CD14-positive monocyte (primary cell): ENCODE measurements at regions not wholly inside any gene's neighbourhood (a gene's known extent, or its start where the extent isn't known, plus 50 kb on each side); places are given as distances from the start of the nearest gene placed in this dataset.
"Not testable (repeated sequence)": the region's sequence is repeated elsewhere in the genome, so short reads cannot be mapped to it uniquely, and the experiment has no call there.

Experiments
- DNase-seq, 3 donors: peaks; one replicate each; pipeline ENCODE4 v3.0.0-alpha.2; 2011 to 2022
- H2AFZ ChIP-seq: 2 replicates; pipeline ENCODE4 v1.6.0; 2012; ENCODE audit warnings: mild to moderate bottlenecking, low read depth, low read length, inconsistent platforms; ENCODE audit not compliant: insufficient read depth, poor library complexity, severe bottlenecking
- H3K27ac ChIP-seq, 2 donors: 1 replicate in 1 of 2; 2 replicates in 1 of 2; pipeline ENCODE4 v1.5.1; 2012 to 2013; ENCODE audit warnings: low read length in 2 of 2, control low read depth in 1 of 2, inconsistent platforms in 1 of 2, low read depth in 1 of 2, mild to moderate bottlenecking in 1 of 2
- H3K27me3 ChIP-seq, 2 donors: one replicate each; pipeline versions ENCODE4 v1.6.0 to v1.6.1; 2011 to 2013; ENCODE audit warnings: low read length in 2 of 2; ENCODE audit not compliant: control insufficient read depth in 2 of 2, insufficient read depth in 2 of 2
- H3K36me3 ChIP-seq, 2 donors: replicated peaks in 1 of 2; 1 replicate in 1 of 2; 2 replicates in 1 of 2; pipeline versions ENCODE4 v1.5.1 to v1.6.1; 2012 to 2013; ENCODE audit warnings: low read length in 2 of 2, control low read depth in 1 of 2, inconsistent platforms in 1 of 2, mild to moderate bottlenecking in 1 of 2; ENCODE audit not compliant: insufficient read depth in 2 of 2, control insufficient read depth in 1 of 2
- H3K4me1 ChIP-seq, 2 donors: 1 replicate in 1 of 2; 2 replicates in 1 of 2; pipeline versions ENCODE4 v1.5.1 to v1.6.1; 2012 to 2013; ENCODE audit warnings: low read length in 2 of 2, control low read depth in 1 of 2, inconsistent platforms in 1 of 2, mild to moderate bottlenecking in 1 of 2, moderate library complexity in 1 of 2; ENCODE audit not compliant: insufficient read depth in 2 of 2, control insufficient read depth in 1 of 2
- H3K4me2 ChIP-seq: replicated peaks from 2 replicates; pipeline ENCODE3; 2012; ENCODE audit warnings: low read length, moderate library complexity, mild to moderate bottlenecking; ENCODE audit not compliant: poor library complexity, severe bottlenecking; ENCODE audit errors: extremely low read depth
- H3K4me3 ChIP-seq, 3 experiments: fragments of 200-600 bp in 1 of 3; sonication (generic) in 1 of 3; replicated peaks in 1 of 3; 1 replicate in 2 of 3; 2 replicates in 1 of 3; pipeline ENCODE4 v1.5.1; 2011 to 2013; ENCODE audit warnings: low read length in 3 of 3, mild to moderate bottlenecking in 3 of 3, control low read depth in 2 of 3, low read depth in 2 of 3, inconsistent platforms in 1 of 3, moderate library complexity in 1 of 3
- H3K79me2 ChIP-seq: 2 replicates; pipeline ENCODE4 v1.6.0; 2012; ENCODE audit warnings: mild to moderate bottlenecking, control low read depth, inconsistent platforms, low read length, moderate library complexity; ENCODE audit not compliant: insufficient read depth
- H3K9ac ChIP-seq: 2 replicates; pipeline ENCODE4 v1.6.0; 2017; ENCODE audit warnings: low read length, mild to moderate bottlenecking; ENCODE audit not compliant: insufficient read depth, poor library complexity, severe bottlenecking
- H3K9me3 ChIP-seq, 2 donors: replicated peaks in 1 of 2; 1 replicate in 1 of 2; 2 replicates in 1 of 2; pipeline versions ENCODE4 v1.5.1 to v1.6.1; 2012 to 2013; ENCODE audit warnings: low read length in 2 of 2, control low read depth in 1 of 2; ENCODE audit not compliant: control insufficient read depth in 1 of 2, insufficient read depth in 1 of 2
- H4K20me1 ChIP-seq: 2 replicates; pipeline ENCODE4 v1.6.0; 2012; ENCODE audit warnings: mild to moderate bottlenecking, low read length, control low read depth, moderate library complexity; ENCODE audit not compliant: insufficient read depth
- H3K27ac Mint-ChIP-seq, 7 donors: one replicate each; pipeline ENCODE4 v1.8.0; 2020; ENCODE audit warnings: mild to moderate bottlenecking in 7 of 7, mixed read lengths in 7 of 7, moderate library complexity in 6 of 7, inconsistent platforms in 2 of 7
- H3K27me3 Mint-ChIP-seq, 3 donors: one replicate each; pipeline ENCODE4 v1.8.0; 2021 to 2022; ENCODE audit warnings: low read depth in 3 of 3, mild to moderate bottlenecking in 3 of 3, mixed read lengths in 3 of 3, moderate library complexity in 3 of 3, inconsistent platforms in 1 of 3
- H3K36me3 Mint-ChIP-seq, 2 donors: one replicate each; pipeline ENCODE4 v1.8.0; 2020; ENCODE audit warnings: mixed read lengths in 2 of 2, inconsistent platforms in 1 of 2, mild to moderate bottlenecking in 1 of 2
- H3K4me1 Mint-ChIP-seq: one replicate; pipeline ENCODE4 v1.8.0; 2020; ENCODE audit warnings: mild to moderate bottlenecking, mixed read lengths
- H3K4me3 Mint-ChIP-seq, 2 donors: one replicate each; pipeline ENCODE4 v1.8.0; 2020; ENCODE audit warnings: mild to moderate bottlenecking in 2 of 2, mixed read lengths in 2 of 2, moderate library complexity in 1 of 2
- H3K9me3 Mint-ChIP-seq, 7 donors: one replicate each; pipeline ENCODE4 v1.8.0; 2020 to 2022; ENCODE audit warnings: mixed read lengths in 7 of 7, mild to moderate bottlenecking in 6 of 7, moderate library complexity in 6 of 7, inconsistent platforms in 2 of 7
- CTCF ChIP-seq: fragments of 200-600 bp; IDR thresholded peaks from one replicate; pipeline ENCODE4 v1.8.0; 2022; ENCODE audit warnings: antibody characterized with exemption, mild to moderate bottlenecking
- WGBS: methylation state at CpG from one replicate; pipeline ENCODE4 v1.1.5; 2013; ENCODE audit warnings: missing lambda C conversion rate; ENCODE audit not compliant: insufficient coverage; 5-methylcytosine and 5-hydroxymethylcytosine counted together
- intact Hi-C, 2 donors: fragments of 100-400 bp; cut with micrococcal nuclease; formaldehyde crosslinking; loops; one replicate each; pipeline versions ENCODE4 v1.15.0 to v1.15.1; 2023

- no peak overlapping the region for H3K9ac ChIP-seq
- Mint-ChIP-seq H3K4me1 (peaks cover 6% of the 10 kb centered on the region), H3K9me3 (peaks cover 0 to 2% (median 0%) of the 10 kb centered on the region in 7 donors), H3K27me3 (peaks cover 0 to 4% (median 2%) of the 10 kb centered on the region in 3 donors), H3K36me3 (no peaks in the 10 kb centered on the region), H3K27ac (no peak overlapping the region), H3K4me3 (no peak overlapping the region)
- intact Hi-C loops: no loop called here
- H3K27me3 ChIP-seq: no peaks in the 10 kb centered on the region
- H4K20me1 ChIP-seq: no peaks in the 10 kb centered on the region
- no peak for DNase-seq
- no peak overlapping the region for H3K4me3 ChIP-seq
- H3K4me2 ChIP-seq: no peak overlapping the region
- no peaks in the 10 kb centered on the region for H3K9me3 ChIP-seq
- no peak for TF ChIP-seq CTCF
- no peaks in the 10 kb centered on the region for H3K4me1 ChIP-seq
- no peaks in the 10 kb centered on the region for H3K79me2 ChIP-seq
- H3K36me3 ChIP-seq: no peaks in the 10 kb centered on the region
- H2AFZ ChIP-seq: no peak overlapping the region
- H3K27ac ChIP-seq: no peak overlapping the region
- WGBS: no CpG with 5 or more reads among the region's 2 CpGs
Measured at GRCh38 chr4:140219567-140219966, 65.6 kb upstream of the MAML3 start.

GRCh38 chr4:140219070-140219469 lies 65.1 kb upstream of the MAML3 start:
- H3K9me3 ChIP-seq, H3K79me2 ChIP-seq, H3K27me3 ChIP-seq, H3K27ac Mint-ChIP-seq, H3K27me3 Mint-ChIP-seq, H3K4me3 ChIP-seq, H3K4me2 ChIP-seq, H4K20me1 ChIP-seq, H3K27ac ChIP-seq, H3K4me1 ChIP-seq, H3K9me3 Mint-ChIP-seq, DNase-seq, H3K4me1 Mint-ChIP-seq, H3K36me3 ChIP-seq, H3K9ac ChIP-seq, H3K4me3 Mint-ChIP-seq, H2AFZ ChIP-seq, intact Hi-C loops, H3K36me3 Mint-ChIP-seq: not testable (repeated sequence)
- no CpG with 5 or more reads among the region's 5 CpGs for WGBS
